ENCODE measurements at regions not wholly inside any gene's neighbourhood (a gene's known extent, or its start where the extent isn't known, plus 50 kb on each side); places are given as distances from the start of the nearest gene placed in this dataset.

- Histone ChIP-seq H3K4me2 (ENCODE audit: low read length) (peak overlapping the region; percentile 73), H3K9ac (ENCODE audit: low read length) (peak overlapping the region; percentile 24; the same call in 1 of the 2 replicates), H3K4me3 (ENCODE audit: low read length) (peak overlapping the region; percentile 50; the same call in 1 of the 2 replicates), H3F3A (ENCODE audit: low read length, unreplicated experiment) (no peaks in the 10 kb centered on the region), H3K27ac (ENCODE audit: low read length) (no peak overlapping the region), H3K27me3 (ENCODE audit: low read length) (no peaks in the 10 kb centered on the region), H3K36me3 (ENCODE audit: low read depth, low read length) (peaks cover 3% of the 10 kb centered on the region; the same call in 1 of the 2 replicates), H3K9me2 (replicated peaks; ENCODE audit: low read length) (no peaks in the 10 kb centered on the region), H4K20me1 (ENCODE audit: low read length) (no peaks in the 10 kb centered on the region), H2AFZ (ENCODE audit: low read length) (0 out of 2 replicates have a peak overlapping the region, but pooled peaks have one; percentile 58), H3K4me1 (ENCODE audit: insufficient read depth, low read length) (peaks cover 6% of the 10 kb centered on the region; the same call in 1 of the 2 replicates), H3K79me2 (ENCODE audit: low read length) (no peaks in the 10 kb centered on the region), H3K9me3 (ENCODE audit: low read length) (no peaks in the 10 kb centered on the region)
- DNase-seq (no peak), ATAC-seq (no peak; the same call in 1 of the 2 replicates)
- no peak for TF ChIP-seq EZH2phosphoT487 (IDR thresholded peaks at IDR 0.05; ENCODE audit: borderline replicate concordance, low read length)
- no peak for TF ChIP-seq CTCF (conservative IDR thresholded peaks at IDR 0.05; ENCODE audit: low read depth, low read length)
- TF ChIP-seq EZH2 (IDR thresholded peaks at IDR 0.05; ENCODE audit: low read length, unreplicated experiment): no peak
- CTCF ChIA-PET: no interaction called here
- POLR2A ChIA-PET (ENCODE audit: unreplicated experiment): no interaction called here
- intact Hi-C loops (cut with micrococcal nuclease): no loop called here
- no TSS peak for BruUV-seq (replicated peaks)
These were observed 77.5 kb upstream of the SERTAD2 start for GRCh38 chr2:64731263-64731643.

GRCh38 chr2:64731746-64732145, 78.0 kb upstream of the SERTAD2 start:
- no TSS peak for BruUV-seq (replicated peaks)
- Histone ChIP-seq H3K36me3 (ENCODE audit: low read depth, low read length) (peaks cover 3% of the 10 kb centered on the region; the same call in 1 of the 2 replicates), H3K27ac (ENCODE audit: low read length) (no peak overlapping the region), H3K9ac (ENCODE audit: low read length) (no peak overlapping the region), H3K79me2 (ENCODE audit: low read length) (no peaks in the 10 kb centered on the region), H3K9me2 (replicated peaks; ENCODE audit: low read length) (no peaks in the 10 kb centered on the region), H3K4me3 (ENCODE audit: low read length) (no peak overlapping the region), H3K4me2 (ENCODE audit: low read length) (no peak overlapping the region), H3K27me3 (ENCODE audit: low read length) (no peaks in the 10 kb centered on the region), H2AFZ (ENCODE audit: low read length) (no peak overlapping the region), H3K4me1 (ENCODE audit: insufficient read depth, low read length) (peaks cover 6% of the 10 kb centered on the region; the same call in 1 of the 2 replicates), H3K9me3 (ENCODE audit: low read length) (no peaks in the 10 kb centered on the region), H3F3A (ENCODE audit: low read length, unreplicated experiment) (no peaks in the 10 kb centered on the region), H4K20me1 (ENCODE audit: low read length) (no peaks in the 10 kb centered on the region)
- TF ChIP-seq CTCF (conservative IDR thresholded peaks at IDR 0.05; ENCODE audit: low read depth, low read length): no peak
- TF ChIP-seq EZH2phosphoT487 (IDR thresholded peaks at IDR 0.05; ENCODE audit: borderline replicate concordance, low read length): no peak
- TF ChIP-seq EZH2 (IDR thresholded peaks at IDR 0.05; ENCODE audit: low read length, unreplicated experiment): no peak
- ATAC-seq (no peak), DNase-seq (no peak)
- ChIA-PET CTCF (no interaction called here), POLR2A (ENCODE audit: unreplicated experiment) (no interaction called here)
- intact Hi-C loops (cut with micrococcal nuclease): no loop called here

DNA sequence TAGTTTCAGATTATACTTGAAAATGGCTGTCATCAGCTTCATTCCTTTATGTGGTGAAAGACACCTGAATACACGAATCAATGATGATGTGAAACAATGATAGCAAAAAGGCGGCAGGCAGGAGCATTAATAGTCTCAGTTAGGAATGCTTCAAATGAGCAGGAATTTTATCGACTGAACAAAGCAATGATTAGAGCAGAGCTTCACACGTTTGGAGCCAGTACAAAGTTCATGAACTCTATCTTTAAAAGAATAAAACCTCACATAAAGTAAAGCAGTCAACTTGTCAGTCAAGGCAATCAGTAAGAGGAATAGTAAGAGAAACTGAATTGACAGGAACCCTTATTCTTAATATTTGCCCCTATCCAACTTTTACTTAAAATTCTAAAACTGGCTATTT, 78.4 kb upstream of the SERTAD2 start:
- ATAC-seq (no peak), DNase-seq (no peak)
- Histone ChIP-seq H3K9me3 (ENCODE audit: low read length) (no peaks in the 10 kb centered on the region), H3K4me3 (ENCODE audit: low read length) (no peak overlapping the region), H4K20me1 (ENCODE audit: low read length) (no peaks in the 10 kb centered on the region), H3K27ac (ENCODE audit: low read length) (no peak overlapping the region), H3K4me2 (ENCODE audit: low read length) (no peak overlapping the region), H3K36me3 (ENCODE audit: low read depth, low read length) (peaks cover 3% of the 10 kb centered on the region; the same call in 1 of the 2 replicates), H3K27me3 (ENCODE audit: low read length) (no peaks in the 10 kb centered on the region), H3K79me2 (ENCODE audit: low read length) (no peaks in the 10 kb centered on the region), H3K9ac (ENCODE audit: low read length) (no peak overlapping the region), H3F3A (ENCODE audit: low read length, unreplicated experiment) (no peaks in the 10 kb centered on the region), H3K9me2 (replicated peaks; ENCODE audit: low read length) (no peaks in the 10 kb centered on the region), H2AFZ (ENCODE audit: low read length) (no peak overlapping the region), H3K4me1 (ENCODE audit: insufficient read depth, low read length) (peaks cover 6% of the 10 kb centered on the region; the same call in 1 of the 2 replicates)
- no TSS peak for BruUV-seq (replicated peaks)
- ChIA-PET CTCF (no interaction called here), POLR2A (ENCODE audit: unreplicated experiment) (no interaction called here)
- TF ChIP-seq EZH2 (IDR thresholded peaks at IDR 0.05; ENCODE audit: low read length, unreplicated experiment) (no peak), EZH2phosphoT487 (IDR thresholded peaks at IDR 0.05; ENCODE audit: borderline replicate concordance, low read length) (no peak), CTCF (conservative IDR thresholded peaks at IDR 0.05; ENCODE audit: low read depth, low read length) (no peak)
- intact Hi-C loops (cut with micrococcal nuclease): no loop called here

Data from PC-3 (cell line).